ENCODE measurements at regions not wholly inside any gene's neighbourhood (a gene's known extent, or its start where the extent isn't known, plus 50 kb on each side); places are given as distances from the start of the nearest gene placed in this dataset.

DNA sequence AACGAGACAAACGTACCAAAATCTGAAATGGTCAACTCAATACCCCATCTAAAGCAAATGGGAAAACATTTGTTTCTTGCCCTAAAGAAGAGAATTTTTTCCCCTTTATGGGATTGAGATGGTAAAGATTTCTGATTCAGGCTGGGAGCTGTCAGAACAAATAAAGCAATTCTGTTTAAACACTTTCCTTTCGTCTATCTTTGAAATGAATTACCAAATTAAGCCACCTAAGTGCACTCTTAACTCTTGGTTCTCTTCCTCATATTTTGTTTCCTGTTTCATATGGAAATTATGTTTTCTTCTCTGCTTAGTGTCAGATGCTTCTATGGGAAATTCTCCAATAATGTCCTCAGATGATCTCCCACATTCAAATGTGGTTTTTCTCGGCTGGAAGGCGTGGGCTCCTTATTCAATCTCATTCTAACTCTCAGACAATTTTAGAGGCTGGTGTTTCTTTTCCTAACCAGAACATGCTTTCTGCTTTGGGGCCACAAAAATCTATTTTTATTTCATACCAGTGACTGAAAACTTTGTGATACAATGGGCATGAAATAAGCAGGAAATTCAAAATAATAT lies 50.3 kb upstream of the HPF1 start:
- ChIA-PET CTCF (interaction anchor here (3.0 to 3.4 kb wide), 2 partner anchors 16 to 195 kb away, joined by 29 to 34 read pairs; partner anchors contain the start of gene NEK1), POLR2A (no interaction called here)
- Histone ChIP-seq H3K27me3 (ENCODE audit: control insufficient read depth, insufficient read depth, low read length) (no peaks in the 10 kb centered on the region), H3K4me3 (ENCODE audit: low read depth, low read length) (no peak overlapping the region), H3K27ac (ENCODE audit: low read depth, low read length) (no peak overlapping the region), H3K9me3 (ENCODE audit: control insufficient read depth, insufficient read depth, low read length) (no peaks in the 10 kb centered on the region; the same call in 1 of the 2 replicates)
- DNase-seq (ENCODE audit: low read depth, low spot score): no peak
- TF ChIP-seq, protein P1, sequence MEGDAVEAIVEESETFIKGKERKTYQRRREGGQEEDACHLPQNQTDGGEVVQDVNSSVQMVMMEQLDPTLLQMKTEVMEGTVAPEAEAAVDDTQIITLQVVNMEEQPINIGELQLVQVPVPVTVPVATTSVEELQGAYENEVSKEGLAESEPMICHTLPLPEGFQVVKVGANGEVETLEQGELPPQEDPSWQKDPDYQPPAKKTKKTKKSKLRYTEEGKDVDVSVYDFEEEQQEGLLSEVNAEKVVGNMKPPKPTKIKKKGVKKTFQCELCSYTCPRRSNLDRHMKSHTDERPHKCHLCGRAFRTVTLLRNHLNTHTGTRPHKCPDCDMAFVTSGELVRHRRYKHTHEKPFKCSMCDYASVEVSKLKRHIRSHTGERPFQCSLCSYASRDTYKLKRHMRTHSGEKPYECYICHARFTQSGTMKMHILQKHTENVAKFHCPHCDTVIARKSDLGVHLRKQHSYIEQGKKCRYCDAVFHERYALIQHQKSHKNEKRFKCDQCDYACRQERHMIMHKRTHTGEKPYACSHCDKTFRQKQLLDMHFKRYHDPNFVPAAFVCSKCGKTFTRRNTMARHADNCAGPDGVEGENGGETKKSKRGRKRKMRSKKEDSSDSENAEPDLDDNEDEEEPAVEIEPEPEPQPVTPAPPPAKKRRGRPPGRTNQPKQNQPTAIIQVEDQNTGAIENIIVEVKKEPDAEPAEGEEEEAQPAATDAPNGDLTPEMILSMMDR (IDR thresholded peaks at IDR 0.05; ENCODE audit: low read depth, low read length): no peak
